Cardiac muscle cell (in vitro differentiated cells and primary cell): ENCODE measurements at regions not wholly inside any gene's neighbourhood (a gene's known extent, or its start where the extent isn't known, plus 50 kb on each side); places are given as distances from the start of the nearest gene placed in this dataset.
"Not testable (repeated sequence)": the region's sequence is repeated elsewhere in the genome, so short reads cannot be mapped to it uniquely, and the experiment has no call there.

Experiments used
- DNase-seq, 2 donors: peaks; one replicate each; pipeline versions ENCODE4 v3.0.0 to v3.0.0-alpha.2; 2010 to 2017; ENCODE audit warnings: low read depth in 1 of 2, low spot score in 1 of 2
- H3K27ac ChIP-seq: fragments of 200-600 bp; sonication (generic); 2 replicates; pipeline ENCODE4 v1.5.1; 2016
- H3K27me3 ChIP-seq: fragments of 200-600 bp; sonication (generic); 2 replicates; pipeline ENCODE4 v1.6.0; 2016; ENCODE audit warnings: control low read depth
- H3K36me3 ChIP-seq: fragments of 200-600 bp; sonication (generic); 2 replicates; pipeline ENCODE4 v1.5.1; 2016; ENCODE audit warnings: control low read depth
- H3K4me1 ChIP-seq: fragments of 200-600 bp; sonication (generic); 2 replicates; pipeline ENCODE4 v1.8.1; 2017; ENCODE audit warnings: low read depth, mild to moderate bottlenecking, mixed run types
- H3K4me3 ChIP-seq: fragments of 200-600 bp; sonication (generic); 2 replicates; pipeline ENCODE4 v1.5.1; 2016; ENCODE audit warnings: mild to moderate bottlenecking
- H3K9me3 ChIP-seq: fragments of 200-600 bp; sonication (generic); 2 replicates; pipeline ENCODE4 v1.5.1; 2017; ENCODE audit warnings: low read depth, mild to moderate bottlenecking, control low read depth
- CTCF ChIP-seq: IDR thresholded peaks from 2 replicates; pipeline ENCODE4 v1.5.1; 2012; ENCODE audit warnings: low read depth, mild to moderate bottlenecking, low read length

GRCh38 chr3:89740080-89740880 lies 632.9 kb downstream of the EPHA3 start:
- no peaks in the 10 kb centered on the region for H3K9me3 ChIP-seq
- no peak overlapping the region for H3K4me3 ChIP-seq
- H3K27ac ChIP-seq = no peak overlapping the region
- H3K4me1 ChIP-seq = no peaks in the 10 kb centered on the region
- no peak for DNase-seq
- TF ChIP-seq CTCF = no peak
- no peaks in the 10 kb centered on the region for H3K36me3 ChIP-seq
- H3K27me3 ChIP-seq = no peaks in the 10 kb centered on the region

GRCh38 chr3:89740881-89741177 lies 633.4 kb downstream of the EPHA3 start:
- H3K9me3 ChIP-seq = no peaks in the 10 kb centered on the region
- no peak for DNase-seq
- H3K27me3 ChIP-seq = no peaks in the 10 kb centered on the region
- no peak for TF ChIP-seq CTCF
- H3K4me3 ChIP-seq = no peak overlapping the region
- no peak overlapping the region for H3K27ac ChIP-seq
- no peaks in the 10 kb centered on the region for H3K4me1 ChIP-seq
- no peaks in the 10 kb centered on the region for H3K36me3 ChIP-seq

- no peak for DNase-seq
- H3K36me3 ChIP-seq = no peaks in the 10 kb centered on the region
Observed at GRCh38 chr3:89742546-89742945, 635.1 kb downstream of the EPHA3 start.

GRCh38 chr3:89747541-89748278 lies 640.3 kb downstream of the EPHA3 start:
- H3K9me3 ChIP-seq, H3K27me3 ChIP-seq, H3K36me3 ChIP-seq, H3K4me1 ChIP-seq, H3K27ac ChIP-seq, DNase-seq, H3K4me3 ChIP-seq: not testable (repeated sequence)

More at GRCh38 chr3:89742546-89742945, 635.1 kb downstream of the EPHA3 start:
- Histone ChIP-seq H3K9me3 (no peaks in the 10 kb centered on the region), H3K4me3 (no peak overlapping the region), H3K4me1 (no peaks in the 10 kb centered on the region), H3K27ac (no peak overlapping the region), H3K27me3 (no peaks in the 10 kb centered on the region)
- no peak for TF ChIP-seq CTCF

GRCh38 chr3:89762405-89762804 lies 655.0 kb downstream of the EPHA3 start:
- H3K27me3 ChIP-seq = no peaks in the 10 kb centered on the region
- no peak overlapping the region for H3K4me3 ChIP-seq
- H3K9me3 ChIP-seq = no peaks in the 10 kb centered on the region
- H3K27ac ChIP-seq = no peak overlapping the region
- no peak for TF ChIP-seq CTCF
- H3K4me1 ChIP-seq = no peaks in the 10 kb centered on the region
- no peak for DNase-seq
- H3K36me3 ChIP-seq = no peaks in the 10 kb centered on the region

- no peaks in the 10 kb centered on the region for H3K27me3 ChIP-seq
- no peak overlapping the region for H3K27ac ChIP-seq
- no peak overlapping the region for H3K4me3 ChIP-seq
- TF ChIP-seq CTCF = no peak
- H3K9me3 ChIP-seq = no peaks in the 10 kb centered on the region
- DNase-seq = no peak
- no peaks in the 10 kb centered on the region for H3K4me1 ChIP-seq
- no peaks in the 10 kb centered on the region for H3K36me3 ChIP-seq
Observed at GRCh38 chr3:89783341-89783927, 676.0 kb downstream of the EPHA3 start.
